GM21360 (cell line): ENCODE measurements at regions not wholly inside any gene's neighbourhood (a gene's known extent, or its start where the extent isn't known, plus 50 kb on each side); places are given as distances from the start of the nearest gene placed in this dataset.

Source experiments
- ATAC-seq: cut with Tn5 transposase; IDR thresholded peaks from one replicate; pipeline ENCODE4 v1.9.1; 2021; ENCODE audit warnings: mild to moderate bottlenecking, moderate library complexity; ENCODE audit not compliant: unreplicated experiment

DNA sequence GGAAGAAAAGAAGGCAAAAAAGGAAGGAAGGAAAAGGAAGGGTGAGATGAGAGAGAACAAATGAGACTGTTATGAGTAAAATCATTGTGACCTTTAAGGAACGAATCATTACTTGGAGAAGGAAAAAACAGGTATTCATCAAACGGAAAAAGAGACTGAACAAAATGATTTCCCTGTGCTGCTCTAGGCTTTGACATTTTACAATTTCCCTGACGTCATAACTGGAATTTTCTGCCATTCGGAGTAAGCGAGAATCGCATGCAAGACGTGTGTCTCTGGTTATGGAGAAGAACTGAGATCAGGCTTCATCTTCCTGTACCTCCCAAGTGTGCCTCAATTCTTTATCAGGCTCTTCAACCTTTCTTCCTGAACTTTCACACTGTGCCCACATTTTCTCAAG, 534.7 kb upstream of the KLHL29 start:
- ATAC-seq = no peak

DNA sequence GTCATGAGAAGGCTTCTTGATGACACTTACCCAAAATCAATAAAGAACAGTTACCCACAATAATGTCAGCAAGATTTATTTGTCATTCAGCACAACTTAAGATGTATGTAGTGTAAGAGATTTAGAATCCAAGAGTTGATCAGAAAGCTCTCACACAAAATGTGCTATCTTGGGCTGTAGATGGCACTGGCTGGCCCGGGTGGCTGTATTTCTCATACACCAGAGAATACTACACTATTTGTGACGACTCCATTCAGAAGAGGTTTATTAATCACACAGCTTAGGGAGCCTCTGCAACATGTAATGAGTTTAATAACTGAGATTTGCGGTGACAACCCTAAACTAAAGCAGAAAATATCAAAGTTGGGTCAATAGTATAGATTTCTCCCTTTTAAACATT, 530.4 kb upstream of the KLHL29 start:
- no peak for ATAC-seq

- no peak for ATAC-seq
These were observed 529.9 kb upstream of the KLHL29 start for GRCh38 chr2:22855081-22855480.

- ATAC-seq = no peak
These were observed 529.2 kb upstream of the KLHL29 start for GRCh38 chr2:22855761-22856184.

DNA sequence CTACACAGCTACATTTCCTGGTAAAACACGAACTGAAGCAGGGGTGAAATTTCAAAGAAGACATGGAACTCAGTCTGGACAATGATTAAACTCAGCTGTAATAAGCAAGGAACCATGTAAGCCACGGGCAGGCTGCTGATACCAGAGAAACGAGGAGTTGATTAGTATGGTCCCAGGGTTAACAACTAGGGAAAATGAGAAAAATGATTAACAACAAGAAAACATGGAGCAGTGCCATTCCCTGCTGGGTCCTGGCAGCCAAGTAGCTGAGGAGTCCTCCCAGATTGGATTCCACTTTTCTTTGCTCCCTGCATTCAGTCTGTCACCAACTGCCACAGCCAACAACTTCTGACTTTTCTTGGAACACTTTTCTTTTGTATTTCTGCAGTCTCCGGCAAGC, 517.0 kb upstream of the KLHL29 start:
- no peak for ATAC-seq

- no peak for ATAC-seq
These were observed 506.9 kb upstream of the KLHL29 start for GRCh38 chr2:22878121-22878520.

DNA sequence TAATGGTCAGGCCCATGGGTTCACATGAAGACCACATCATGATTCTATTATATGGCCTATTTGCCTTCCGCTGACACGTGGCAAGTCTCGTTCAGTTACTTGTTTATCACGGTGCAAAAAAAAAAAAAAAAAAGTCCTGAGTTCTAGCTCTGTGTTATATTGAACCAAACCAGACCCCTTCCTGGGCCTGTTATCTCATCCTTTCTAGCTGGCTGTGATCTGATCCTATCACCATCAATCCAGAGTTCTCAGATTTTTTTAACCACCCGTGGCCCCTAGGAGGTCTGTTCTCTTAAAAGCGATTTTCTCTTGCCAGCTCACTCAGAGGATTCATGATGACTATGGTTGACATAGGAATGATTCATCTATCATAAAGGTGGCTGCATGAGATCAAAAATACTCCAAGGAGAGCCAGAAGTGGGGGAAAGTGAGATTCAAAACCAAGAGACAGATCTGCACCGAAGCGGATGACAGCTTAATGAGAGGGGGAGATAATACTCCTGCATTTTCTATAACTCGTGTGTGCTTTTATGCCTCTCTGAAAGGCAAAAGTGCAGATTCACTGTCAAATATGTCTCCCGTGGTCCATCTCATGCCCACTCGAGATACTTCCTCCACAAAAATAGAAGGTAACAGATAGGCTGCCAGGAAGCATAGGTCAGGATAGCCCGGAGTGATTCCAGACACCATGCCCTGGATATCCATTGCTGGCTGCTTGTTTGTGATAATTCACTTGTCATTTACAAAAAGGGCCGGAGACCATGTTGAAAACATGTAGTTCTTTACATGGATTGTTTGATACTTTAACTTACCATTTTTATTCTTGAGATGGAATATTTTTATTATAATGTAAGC, 505.7 kb upstream of the KLHL29 start:
- no peak for ATAC-seq

DNA sequence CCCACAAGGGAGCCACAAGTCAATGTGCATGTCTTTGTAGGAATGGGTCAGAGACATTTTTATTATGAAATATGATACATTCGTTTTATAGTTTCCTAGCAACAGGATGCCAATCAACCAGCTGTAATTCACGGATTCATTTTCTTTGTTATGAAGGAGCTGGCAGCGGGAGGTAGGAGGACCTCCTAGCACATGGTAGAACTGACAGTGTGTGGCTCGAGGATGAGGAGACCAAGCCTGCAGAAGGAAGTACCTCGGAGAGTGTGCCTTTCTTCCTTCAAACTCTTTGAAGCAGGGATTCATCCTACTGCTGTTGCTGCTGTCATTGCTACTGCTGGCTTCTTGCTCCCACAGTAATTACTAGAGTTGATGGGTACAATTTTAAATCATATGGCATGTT, 504.8 kb upstream of the KLHL29 start:
- no peak for ATAC-seq

DNA sequence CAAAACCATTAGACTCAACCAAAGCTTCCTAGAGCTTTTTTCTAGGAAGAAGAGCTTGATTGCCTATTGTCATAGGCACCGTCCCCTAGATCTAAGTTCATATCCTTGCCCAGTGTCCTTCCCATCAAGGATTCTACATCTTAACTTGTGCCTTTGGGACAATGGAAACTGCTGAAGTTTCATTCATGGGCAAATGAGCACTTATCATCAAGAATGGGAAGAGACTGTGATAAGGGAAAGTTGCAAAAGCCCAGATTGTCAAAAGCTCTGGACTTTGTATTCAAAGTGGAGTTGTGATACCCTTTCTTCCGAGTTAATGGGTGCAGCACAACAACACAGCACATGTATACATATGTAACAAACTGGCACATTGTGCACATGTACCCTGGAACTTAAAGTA, 503.0 kb upstream of the KLHL29 start:
- no peak for ATAC-seq

GRCh38 chr2:22882643-22883042, 502.3 kb upstream of the KLHL29 start:
- no peak for ATAC-seq

DNA sequence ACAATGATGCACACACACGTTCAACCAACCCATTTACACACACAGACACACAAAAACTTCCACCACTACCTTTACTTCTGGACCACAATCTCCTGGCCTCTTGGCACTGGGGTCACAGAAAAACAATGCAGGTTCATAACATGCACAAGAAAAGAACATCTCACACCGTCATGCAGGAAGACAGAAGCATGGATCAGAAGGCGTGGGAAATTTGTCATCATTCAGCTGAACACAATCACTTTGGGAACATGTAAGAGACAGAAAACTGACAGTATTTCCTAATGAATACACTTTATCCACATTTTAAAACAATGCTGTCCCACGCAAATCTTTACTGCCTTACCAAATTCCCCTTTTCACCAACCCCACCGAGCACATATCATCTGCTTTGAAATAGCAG, 501.9 kb upstream of the KLHL29 start:
- no peak for ATAC-seq

DNA sequence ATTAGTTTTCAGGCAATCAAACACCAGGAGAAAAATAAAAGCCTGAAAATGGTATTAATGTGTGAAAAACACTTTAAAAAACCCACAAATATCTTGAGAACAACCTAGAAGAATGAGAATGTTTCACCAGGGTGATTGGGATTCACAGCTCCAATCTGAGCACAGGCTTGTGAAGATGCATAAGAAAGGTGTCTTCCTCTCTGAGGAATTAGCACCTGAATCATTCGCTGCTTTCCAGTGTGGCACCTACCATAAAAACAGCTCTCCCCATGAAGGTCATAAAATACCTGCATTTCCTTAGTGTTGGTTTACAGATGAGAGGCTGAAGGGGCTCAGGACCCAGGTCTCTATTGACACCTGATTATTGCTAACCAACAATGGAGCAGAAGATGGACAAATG, 499.7 kb upstream of the KLHL29 start:
- ATAC-seq = no peak

DNA sequence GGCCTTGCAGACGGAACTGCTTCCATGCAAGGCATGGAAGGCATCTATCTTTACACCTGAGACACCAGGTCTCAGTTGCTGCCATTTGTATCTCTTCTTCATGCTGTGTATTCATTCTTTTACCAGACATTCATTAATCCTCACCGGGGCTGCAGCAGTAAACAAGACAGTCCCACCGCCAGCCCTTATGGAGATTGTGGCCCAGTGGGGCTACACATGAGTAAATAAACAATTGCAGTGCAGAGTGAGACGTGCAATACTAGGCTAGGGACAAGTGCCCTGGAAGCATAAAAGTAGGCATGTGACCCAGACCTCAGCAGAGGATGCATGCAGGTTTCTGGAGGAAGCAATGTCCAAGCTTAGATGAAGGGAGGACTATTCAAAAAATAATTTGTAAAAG, 497.6 kb upstream of the KLHL29 start:
- no peak for ATAC-seq

DNA sequence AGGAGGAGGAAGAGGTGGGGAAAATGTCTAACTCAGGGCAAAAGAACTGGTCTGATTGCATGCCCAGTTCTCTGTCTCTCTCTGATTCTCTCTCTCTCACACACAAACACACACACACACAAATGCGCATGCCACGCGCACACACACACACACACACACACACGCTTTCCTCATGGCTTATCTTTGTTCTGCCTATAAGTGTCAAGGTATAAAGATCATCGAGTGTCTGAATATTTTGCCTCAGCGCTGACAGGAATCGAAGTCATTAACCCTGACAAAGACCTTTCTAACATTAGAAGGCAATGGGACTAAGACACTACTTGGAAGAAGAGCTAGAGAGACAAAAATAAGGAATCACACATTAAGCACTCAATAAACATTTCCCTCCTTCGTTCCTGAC, 497.1 kb upstream of the KLHL29 start:
- ATAC-seq = no peak

GRCh38 chr2:22890132-22890531, 494.8 kb upstream of the KLHL29 start:
- ATAC-seq = no peak

GRCh38 chr2:22893761-22894517, 491.0 kb upstream of the KLHL29 start:
- no peak for ATAC-seq

DNA sequence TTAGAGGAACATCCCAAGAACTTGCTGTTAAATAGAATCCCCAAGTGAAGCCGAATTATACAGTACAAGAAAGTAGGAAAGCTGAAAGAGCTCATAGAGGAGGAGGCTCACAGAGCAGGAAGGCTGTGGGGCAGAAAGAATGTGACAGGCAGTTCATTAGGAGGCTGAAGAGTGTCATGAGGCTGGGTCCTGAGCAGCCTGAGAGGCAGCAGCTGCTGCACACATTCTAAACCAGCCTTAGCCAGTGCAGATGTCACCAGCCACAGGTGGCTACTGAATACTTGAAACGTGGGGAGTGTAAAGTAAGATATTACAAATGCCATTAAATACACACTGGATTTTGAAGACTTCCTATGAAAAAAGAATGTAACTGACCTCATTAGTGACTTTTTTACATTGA, 490.2 kb upstream of the KLHL29 start:
- ATAC-seq = no peak

DNA sequence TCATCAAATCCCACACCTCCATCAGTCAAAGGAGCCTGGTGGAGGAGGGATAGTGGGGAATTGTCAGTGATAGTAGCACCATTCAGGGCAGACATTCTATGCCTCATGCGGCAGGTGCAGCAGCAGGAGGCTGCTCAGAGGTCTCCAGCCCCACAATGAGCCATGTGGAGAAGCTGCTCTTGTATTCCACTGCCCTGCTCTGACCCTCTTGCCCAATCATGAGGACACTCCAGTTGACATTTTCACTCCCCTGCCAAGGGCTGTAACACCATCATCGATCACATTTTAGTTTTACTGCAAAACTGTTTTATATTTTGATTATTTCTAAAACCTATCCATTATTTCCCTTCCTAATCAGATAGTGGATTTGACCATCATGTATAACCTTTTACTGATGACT, 487.6 kb upstream of the KLHL29 start:
- no peak for ATAC-seq

DNA sequence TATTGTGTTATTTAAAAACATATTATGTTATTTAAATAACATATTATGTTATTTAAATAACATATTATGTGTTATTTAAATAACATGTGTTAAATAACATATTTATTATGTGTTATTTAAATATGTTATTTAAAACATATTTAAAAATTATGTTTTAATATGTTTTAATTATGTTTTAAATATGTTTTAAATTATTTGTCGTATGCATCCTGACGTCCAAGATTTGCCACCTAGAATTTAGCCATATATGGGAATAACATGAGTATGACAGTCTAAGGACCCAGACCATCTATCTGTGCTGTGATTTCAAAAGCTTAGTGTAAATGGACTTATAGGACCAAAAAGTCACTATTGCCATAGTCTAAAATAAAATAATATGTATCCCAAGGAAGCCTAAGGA, 484.3 kb upstream of the KLHL29 start:
- ATAC-seq = no peak

GRCh38 chr2:22901471-22902179, 483.4 kb upstream of the KLHL29 start:
- ATAC-seq = no peak

DNA sequence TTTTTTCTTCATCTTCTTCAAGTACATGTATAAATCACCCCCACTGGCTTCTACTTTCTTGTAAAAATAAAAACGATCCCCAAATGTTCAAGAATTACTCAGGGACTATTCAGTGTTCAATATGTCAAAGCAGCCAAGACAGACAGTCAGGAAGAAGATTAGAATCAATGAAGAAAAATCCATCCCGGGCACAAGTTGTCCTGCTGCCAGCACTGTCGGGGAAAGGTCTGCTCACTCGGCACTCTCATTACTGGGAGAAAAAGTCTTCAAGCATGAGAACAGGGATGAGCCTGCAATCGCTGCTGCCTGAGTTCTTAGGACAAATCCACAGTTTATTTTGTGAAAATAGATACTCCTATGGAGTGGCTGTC, 482.8 kb upstream of the KLHL29 start:
- no peak for ATAC-seq

DNA sequence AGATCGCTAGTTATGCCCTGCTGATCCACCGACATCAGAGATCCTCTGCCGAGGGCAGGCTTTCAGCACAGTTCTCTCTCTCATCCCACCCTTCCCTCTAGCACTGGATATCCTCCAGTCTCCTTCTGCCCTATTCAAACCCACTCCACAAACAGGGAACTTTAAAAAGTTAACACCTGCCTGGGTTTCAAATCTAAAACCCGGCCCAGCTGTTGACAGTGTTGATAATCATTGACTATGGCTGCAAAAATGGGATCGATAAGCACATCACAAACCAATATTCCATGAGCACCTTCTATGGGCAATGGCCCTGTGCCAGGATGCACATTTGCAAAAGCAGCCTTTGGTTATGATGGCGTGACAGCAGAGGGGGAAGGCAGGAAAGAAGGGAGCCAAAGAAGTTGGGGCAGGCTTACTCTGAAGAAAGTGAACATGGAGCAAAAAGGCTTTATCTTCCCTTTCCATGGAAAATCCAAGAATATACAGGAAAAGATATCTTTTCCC, 482.3 kb upstream of the KLHL29 start:
- ATAC-seq = no peak
